OCI-LY1 (cell line): ENCODE measurements at regions not wholly inside any gene's neighbourhood (a gene's known extent, or its start where the extent isn't known, plus 50 kb on each side); places are given as distances from the start of the nearest gene placed in this dataset.

Source experiments
- H2AFZ ChIP-seq: fragments of 200-600 bp; sonication (generic), shearing (Covaris generic); 2 replicates; pipeline ENCODE4 v1.6.0; 2014; ENCODE audit warnings: antibody characterized with exemption, mild to moderate bottlenecking, low read length
- H3F3A ChIP-seq: fragments of 200-600 bp; sonication (generic), shearing (Covaris generic); 2 replicates; pipeline ENCODE4 v1.6.0; 2014; ENCODE audit warnings: mild to moderate bottlenecking, antibody characterized with exemption, low read length, moderate library complexity; ENCODE audit not compliant: insufficient read depth
- H3K27ac ChIP-seq: fragments of 200-600 bp; sonication (generic); 2 replicates; pipeline ENCODE4 v1.5.1; 2014; ENCODE audit warnings: low read length, mixed run types, mild to moderate bottlenecking, low read depth; ENCODE audit not compliant: poor library complexity, severe bottlenecking
- H3K27me3 ChIP-seq: fragments of 200-600 bp; sonication (generic); 2 replicates; pipeline ENCODE4 v1.6.0; 2014; ENCODE audit warnings: antibody characterized with exemption, mild to moderate bottlenecking, low read length, moderate library complexity; ENCODE audit not compliant: insufficient read depth
- H3K36me3 ChIP-seq: fragments of 200-600 bp; sonication (generic); 2 replicates; pipeline ENCODE4 v1.6.1; 2014; ENCODE audit warnings: mild to moderate bottlenecking, antibody characterized with exemption, low read length, moderate library complexity, mixed read lengths; ENCODE audit not compliant: insufficient read depth
- H3K4me1 ChIP-seq: fragments of 200-600 bp; sonication (generic); 2 replicates; pipeline ENCODE4 v1.5.1; 2014; ENCODE audit warnings: mild to moderate bottlenecking, low read length, moderate library complexity; ENCODE audit not compliant: insufficient read depth, severe bottlenecking
- H3K4me2 ChIP-seq: fragments of 200-600 bp; sonication (generic), shearing (Covaris generic); 2 replicates; pipeline ENCODE4 v1.6.1; 2014; ENCODE audit warnings: low read length
- H3K4me3 ChIP-seq: fragments of 200-600 bp; sonication (generic); 2 replicates; pipeline ENCODE4 v1.5.1; 2014; ENCODE audit warnings: low read length, low read depth, mild to moderate bottlenecking, mixed read lengths; ENCODE audit not compliant: poor library complexity, severe bottlenecking
- H3K79me2 ChIP-seq: fragments of 200-600 bp; shearing (Covaris generic); 2 replicates; pipeline ENCODE4 v1.6.1; 2016; ENCODE audit warnings: mixed run types, low read length, mixed read lengths; ENCODE audit not compliant: insufficient read depth
- H3K9ac ChIP-seq: fragments of 200-600 bp; sonication (generic), shearing (Covaris generic); 2 replicates; pipeline ENCODE4 v1.6.1; 2014; ENCODE audit warnings: mild to moderate bottlenecking, low read length, mixed read lengths
- H3K9me2 ChIP-seq: fragments of 200-600 bp; sonication (generic), shearing (Covaris generic); 2 replicates; pipeline ENCODE4 v1.6.1; 2014; ENCODE audit warnings: low read depth, mild to moderate bottlenecking, low read length, mixed read lengths
- H3K9me3 ChIP-seq: fragments of 200-600 bp; shearing (Covaris generic); 2 replicates; pipeline ENCODE4 v1.6.1; 2014; ENCODE audit warnings: low read length, mixed read lengths
- H4K20me1 ChIP-seq: fragments of 200-600 bp; sonication (generic), shearing (Covaris generic); 2 replicates; pipeline ENCODE4 v1.6.0; 2016; ENCODE audit warnings: mild to moderate bottlenecking, low read length; ENCODE audit not compliant: insufficient read depth
- EZH2 ChIP-seq: fragments of 200-600 bp; sonication (generic), shearing (Covaris generic); IDR thresholded peaks from 2 replicates; pipeline ENCODE4 v1.8.0; 2017; ENCODE audit warnings: borderline replicate concordance, mixed run types, mild to moderate bottlenecking, antibody characterized with exemption, low read length, moderate library complexity, mixed read lengths
- TF ChIP-seq, protein P1 (sequence below): fragments of 200-600 bp; sonication (generic), shearing (Covaris generic); IDR thresholded peaks from 2 replicates; pipeline ENCODE4 v1.5.1; 2017; ENCODE audit warnings: mild to moderate bottlenecking, antibody characterized with exemption, low read length, moderate library complexity, mixed read lengths

GRCh38 chr14:40623643-40624042 lies 983.0 kb upstream of the LRFN5 start:
- H3K4me2 ChIP-seq: no peak overlapping the region
- no peaks in the 10 kb centered on the region for H4K20me1 ChIP-seq
- no peak overlapping the region; the same call in 1 of the 2 replicates for H2AFZ ChIP-seq
- H3K4me3 ChIP-seq: no peak overlapping the region
- no peaks in the 10 kb centered on the region for H3F3A ChIP-seq
- H3K79me2 ChIP-seq: no peaks in the 10 kb centered on the region
- no peaks in the 10 kb centered on the region for H3K4me1 ChIP-seq
- no peaks in the 10 kb centered on the region for H3K27me3 ChIP-seq
- peaks cover 9% of the 10 kb centered on the region; the same call in 1 of the 2 replicates for H3K9me3 ChIP-seq
- no peak overlapping the region for H3K27ac ChIP-seq
- H3K36me3 ChIP-seq: no peaks in the 10 kb centered on the region; the same call in 1 of the 2 replicates
- H3K9me2 ChIP-seq: no peaks in the 10 kb centered on the region
- H3K9ac ChIP-seq: no peak overlapping the region
- TF ChIP-seq, protein P1, sequence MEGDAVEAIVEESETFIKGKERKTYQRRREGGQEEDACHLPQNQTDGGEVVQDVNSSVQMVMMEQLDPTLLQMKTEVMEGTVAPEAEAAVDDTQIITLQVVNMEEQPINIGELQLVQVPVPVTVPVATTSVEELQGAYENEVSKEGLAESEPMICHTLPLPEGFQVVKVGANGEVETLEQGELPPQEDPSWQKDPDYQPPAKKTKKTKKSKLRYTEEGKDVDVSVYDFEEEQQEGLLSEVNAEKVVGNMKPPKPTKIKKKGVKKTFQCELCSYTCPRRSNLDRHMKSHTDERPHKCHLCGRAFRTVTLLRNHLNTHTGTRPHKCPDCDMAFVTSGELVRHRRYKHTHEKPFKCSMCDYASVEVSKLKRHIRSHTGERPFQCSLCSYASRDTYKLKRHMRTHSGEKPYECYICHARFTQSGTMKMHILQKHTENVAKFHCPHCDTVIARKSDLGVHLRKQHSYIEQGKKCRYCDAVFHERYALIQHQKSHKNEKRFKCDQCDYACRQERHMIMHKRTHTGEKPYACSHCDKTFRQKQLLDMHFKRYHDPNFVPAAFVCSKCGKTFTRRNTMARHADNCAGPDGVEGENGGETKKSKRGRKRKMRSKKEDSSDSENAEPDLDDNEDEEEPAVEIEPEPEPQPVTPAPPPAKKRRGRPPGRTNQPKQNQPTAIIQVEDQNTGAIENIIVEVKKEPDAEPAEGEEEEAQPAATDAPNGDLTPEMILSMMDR: no peak
- TF ChIP-seq EZH2: no peak

DNA sequence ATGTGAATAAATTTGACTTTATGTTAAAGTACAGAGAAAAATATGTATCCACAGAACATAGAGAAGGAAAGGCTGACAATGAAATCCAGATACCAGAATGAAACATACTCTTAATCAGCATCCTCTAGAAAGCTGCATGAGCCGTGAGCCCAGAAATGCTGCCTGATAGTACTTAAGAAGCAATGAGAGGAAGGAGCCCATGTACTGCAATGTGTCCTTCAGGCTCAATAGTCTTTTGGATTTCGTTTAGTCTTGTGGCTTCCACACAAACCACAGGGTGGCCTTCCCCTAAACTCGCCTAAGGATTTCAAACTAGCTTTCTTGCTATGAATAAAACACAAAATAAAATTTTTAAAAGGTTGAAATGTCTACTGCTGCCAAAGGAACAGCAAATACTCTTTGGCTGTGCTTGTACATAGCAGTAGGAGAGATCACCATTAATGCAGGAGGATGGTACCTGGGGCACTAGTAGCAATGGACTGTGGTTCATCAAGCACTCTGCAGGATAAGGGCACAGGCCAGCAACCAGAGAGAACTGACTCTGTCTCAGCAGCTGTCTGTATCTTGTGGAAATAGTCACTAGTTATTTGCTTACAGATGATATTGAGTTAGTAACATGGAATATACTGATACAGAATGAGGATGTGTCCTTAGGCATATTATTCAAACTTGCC lies 988.3 kb upstream of the LRFN5 start:
- Histone ChIP-seq H3K9me2 (no peaks in the 10 kb centered on the region), H3K9me3 (no peaks in the 10 kb centered on the region), H4K20me1 (no peaks in the 10 kb centered on the region), H3K79me2 (no peaks in the 10 kb centered on the region), H2AFZ (peak overlapping the region; percentile 18; the same call in 1 of the 2 replicates), H3K27ac (no peak overlapping the region), H3K36me3 (no peaks in the 10 kb centered on the region), H3K4me2 (no peak overlapping the region), H3F3A (no peaks in the 10 kb centered on the region), H3K27me3 (no peaks in the 10 kb centered on the region), H3K4me3 (no peak overlapping the region), H3K9ac (no peak overlapping the region), H3K4me1 (no peaks in the 10 kb centered on the region)
- TF ChIP-seq, protein P1: no peak
- no peak for TF ChIP-seq EZH2

DNA sequence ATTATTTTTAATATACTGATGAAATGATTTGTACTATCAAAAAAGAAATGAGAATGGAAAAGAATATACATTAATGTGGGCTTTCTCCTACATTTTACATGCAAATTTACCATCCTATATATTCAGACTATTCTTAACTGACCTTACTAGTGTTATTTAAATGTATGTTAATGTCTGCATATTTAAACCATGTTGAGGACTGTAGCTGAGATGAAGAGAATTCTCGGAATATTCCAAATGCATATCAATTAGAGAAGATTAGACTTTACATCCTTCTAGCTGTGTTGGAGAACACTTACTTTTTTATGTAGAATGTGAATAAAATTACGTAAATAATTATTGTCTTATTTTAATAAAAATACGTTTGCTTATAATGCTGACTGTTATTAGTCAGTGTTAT lies 990.1 kb upstream of the LRFN5 start:
- no peak overlapping the region for H3K4me2 ChIP-seq

More for the DNA sequence above, 990.1 kb upstream of the LRFN5 start:
- Histone ChIP-seq H3K9me2 (no peaks in the 10 kb centered on the region), H3K36me3 (no peaks in the 10 kb centered on the region), H3F3A (no peaks in the 10 kb centered on the region), H3K4me1 (no peaks in the 10 kb centered on the region), H3K9me3 (no peaks in the 10 kb centered on the region), H4K20me1 (no peaks in the 10 kb centered on the region), H3K4me3 (no peak overlapping the region), H2AFZ (no peak overlapping the region), H3K9ac (no peak overlapping the region), H3K79me2 (no peaks in the 10 kb centered on the region), H3K27me3 (no peaks in the 10 kb centered on the region), H3K27ac (no peak overlapping the region)
- TF ChIP-seq, protein P1: no peak
- no peak for TF ChIP-seq EZH2
